Caki2 (cell line): ENCODE measurements at regions not wholly inside any gene's neighbourhood (a gene's known extent, or its start where the extent isn't known, plus 50 kb on each side); places are given as distances from the start of the nearest gene placed in this dataset.
"Not testable (repeated sequence)": the region's sequence is repeated elsewhere in the genome, so short reads cannot be mapped to it uniquely, and the experiment has no call there.

Experiments used
- DNase-seq: peaks from one replicate; pipeline ENCODE4 v3.0.0-alpha.2; 2015; ENCODE audit warnings: low read depth
- in situ Hi-C: cut with HindIII; loops from 2 replicates; pipeline ENCODE4 v1.10.0; 2016; ENCODE audit warnings: low sequenced_read_pairs, low pct_unique_long_range_greater_than_20kb, mixed read lengths

DNA sequence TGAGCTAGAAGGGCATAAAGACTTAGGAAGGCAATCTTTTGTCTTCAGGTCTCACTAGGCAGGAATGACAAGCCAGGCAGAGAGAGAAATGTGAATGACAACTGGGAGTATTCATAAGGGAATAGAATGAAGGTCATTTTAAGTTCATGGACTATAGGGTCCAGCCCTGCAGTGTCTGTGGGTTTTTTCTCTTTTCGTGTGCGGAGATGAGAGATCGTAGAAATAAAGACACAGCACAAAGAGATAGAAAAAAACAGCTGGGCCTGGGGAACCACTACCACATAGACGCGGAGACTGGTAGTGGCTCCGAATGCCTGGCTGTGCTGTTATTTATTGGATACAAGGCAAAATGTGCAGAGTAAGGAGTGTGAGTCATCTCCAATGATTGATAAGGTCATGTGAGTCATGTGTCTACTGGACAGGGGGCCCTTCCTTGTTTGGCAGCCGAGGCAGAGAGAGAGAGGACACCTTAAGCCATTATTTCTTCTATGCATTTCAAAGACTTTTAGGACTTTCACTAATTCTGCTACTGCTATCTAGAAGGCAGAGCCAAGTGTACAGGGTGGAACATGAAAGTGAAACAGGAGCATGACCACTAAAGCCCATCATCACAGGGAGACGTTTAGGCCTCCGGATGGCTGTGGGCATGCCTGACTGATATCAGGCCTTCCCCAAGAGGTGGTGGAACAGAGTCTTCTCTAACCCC, 921.8 kb upstream of the PCDH10 start:
- no peak for DNase-seq
- in situ Hi-C loops = no loop called here

DNA sequence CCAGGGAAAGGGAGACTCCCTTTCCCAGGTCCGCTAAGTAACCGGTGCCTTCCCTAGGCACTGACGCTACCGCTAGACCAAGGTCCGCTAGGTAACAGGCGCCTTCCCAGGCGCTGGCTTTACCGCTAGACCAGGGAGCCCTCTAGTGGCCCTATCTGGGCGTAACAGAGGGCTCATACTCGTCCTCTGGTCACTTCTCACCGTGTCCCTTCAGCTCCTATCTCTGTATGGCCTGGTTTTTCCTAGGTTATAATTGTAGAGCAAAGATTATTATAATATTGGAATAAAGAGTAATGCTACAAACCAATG, 921.3 kb upstream of the PCDH10 start:
- DNase-seq, in situ Hi-C loops: not testable (repeated sequence)

DNA sequence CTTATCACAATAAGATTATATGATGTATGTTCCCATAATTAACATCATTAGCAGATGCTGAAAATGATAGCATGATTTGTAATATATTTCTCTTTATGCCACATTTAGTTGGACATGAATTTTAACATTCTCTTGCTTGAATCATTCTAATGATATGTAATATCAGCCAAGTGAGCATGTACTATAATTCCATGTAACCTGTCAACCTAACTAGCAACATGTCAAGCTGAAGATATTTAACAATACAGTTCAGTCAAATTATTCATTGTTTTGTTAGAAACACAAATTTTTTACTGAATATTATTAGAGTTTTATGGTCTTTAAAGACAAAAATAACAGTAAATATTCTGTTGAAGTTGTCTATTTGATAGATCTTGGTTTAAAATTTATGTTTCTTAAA, 920.4 kb upstream of the PCDH10 start:
- no peak for DNase-seq
- in situ Hi-C loops = no loop called here

DNA sequence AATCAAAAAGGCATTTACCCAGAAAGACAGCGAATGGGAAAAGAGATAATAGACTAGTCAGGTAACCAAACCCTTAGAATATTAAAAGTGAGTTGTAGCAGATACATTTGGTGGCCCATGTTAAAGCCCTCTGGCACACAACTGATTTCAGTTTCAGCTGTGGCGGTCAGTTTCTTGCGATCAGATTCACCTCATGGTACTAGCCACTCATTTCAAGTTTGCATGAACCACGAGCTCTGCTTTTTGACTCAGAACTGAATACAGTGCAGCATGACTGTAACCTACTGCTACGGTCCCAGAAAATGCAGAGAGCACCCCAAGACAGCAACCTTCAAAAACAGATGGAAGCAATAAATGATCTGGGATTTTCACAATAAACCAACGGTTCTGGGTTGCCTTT, 919.1 kb upstream of the PCDH10 start:
- DNase-seq = no peak
- in situ Hi-C loops = no loop called here

DNA sequence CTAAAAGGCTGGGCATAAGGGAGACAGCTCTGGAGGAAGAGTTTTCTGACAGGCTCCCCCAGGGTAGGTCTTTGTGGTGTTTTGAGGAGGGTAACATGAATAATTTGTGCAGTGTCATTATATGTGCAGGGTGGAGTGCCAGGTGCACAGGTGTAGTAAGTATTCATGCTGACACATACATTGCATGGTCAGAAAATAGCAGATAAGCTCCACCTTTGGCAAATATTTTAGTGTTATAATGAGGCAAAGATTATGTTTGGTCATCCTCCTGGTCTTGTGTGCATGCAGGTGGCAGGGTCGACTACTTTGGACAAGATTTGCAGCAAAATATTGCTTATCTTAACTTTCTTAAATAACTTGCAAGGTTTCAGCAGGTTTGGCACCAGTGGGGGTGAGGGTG, 910.4 kb upstream of the PCDH10 start:
- in situ Hi-C loops = no loop called here

DNA sequence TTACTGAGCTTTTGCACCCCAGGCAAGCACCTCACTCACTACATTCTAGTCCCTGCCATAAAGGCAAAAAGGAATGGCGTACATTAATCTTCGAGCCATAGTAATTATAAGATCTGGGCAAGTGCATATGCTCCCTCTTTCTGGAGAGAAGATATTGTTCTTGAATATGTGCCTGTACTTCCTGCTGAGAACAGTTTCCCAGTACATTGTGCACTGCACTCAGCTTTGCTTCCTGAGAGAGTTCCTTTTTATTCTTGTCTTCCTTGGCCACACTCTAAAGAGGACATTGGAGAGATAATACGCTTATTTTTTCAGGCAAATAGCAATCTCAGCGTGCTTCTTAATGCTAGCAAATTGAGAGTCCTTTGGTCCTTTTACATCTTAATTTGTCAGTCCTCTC, 909.0 kb upstream of the PCDH10 start:
- DNase-seq = no peak
- in situ Hi-C loops = no loop called here

More for the DNA sequence above, 910.4 kb upstream of the PCDH10 start:
- DNase-seq = no peak

DNA sequence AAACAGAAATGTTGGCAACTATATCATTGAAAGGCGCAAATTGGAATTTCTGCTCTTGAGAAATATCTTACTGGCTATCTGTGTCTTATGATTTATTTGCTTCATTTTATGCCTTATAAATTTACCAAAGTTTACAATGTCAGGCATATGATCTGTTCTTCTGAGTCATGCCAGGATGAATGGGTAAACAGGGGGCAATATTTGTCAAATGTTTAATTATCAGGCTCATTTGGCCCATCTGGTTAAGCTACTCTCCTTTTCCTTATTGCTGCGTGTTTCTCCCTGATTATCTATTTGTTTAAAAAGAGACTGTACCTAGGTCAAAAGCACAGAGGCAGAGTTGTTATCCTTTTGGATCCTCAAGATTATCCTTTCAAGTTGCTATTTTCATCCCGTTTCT, 903.8 kb upstream of the PCDH10 start:
- no peak for DNase-seq
- in situ Hi-C loops = no loop called here

DNA sequence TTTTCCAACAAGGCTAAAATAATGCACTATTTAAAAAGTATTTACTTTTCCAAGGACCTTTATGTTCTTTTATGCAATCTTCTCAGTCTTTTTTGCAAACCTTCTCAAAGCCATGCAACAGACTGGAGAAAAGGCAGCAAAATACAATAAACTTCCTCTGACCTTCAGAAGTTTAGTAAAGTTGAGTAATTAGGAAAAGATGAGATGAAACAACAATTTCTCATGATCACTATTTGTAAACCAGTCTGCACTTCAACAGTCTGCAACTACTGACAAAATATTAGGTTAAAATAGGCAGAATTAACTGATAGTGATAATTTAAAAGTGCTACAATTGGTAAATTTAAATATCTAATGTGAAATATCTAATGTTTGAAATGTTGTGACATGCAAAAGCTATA, 884.9 kb upstream of the PCDH10 start:
- in situ Hi-C loops = no loop called here
- no peak for DNase-seq

DNA sequence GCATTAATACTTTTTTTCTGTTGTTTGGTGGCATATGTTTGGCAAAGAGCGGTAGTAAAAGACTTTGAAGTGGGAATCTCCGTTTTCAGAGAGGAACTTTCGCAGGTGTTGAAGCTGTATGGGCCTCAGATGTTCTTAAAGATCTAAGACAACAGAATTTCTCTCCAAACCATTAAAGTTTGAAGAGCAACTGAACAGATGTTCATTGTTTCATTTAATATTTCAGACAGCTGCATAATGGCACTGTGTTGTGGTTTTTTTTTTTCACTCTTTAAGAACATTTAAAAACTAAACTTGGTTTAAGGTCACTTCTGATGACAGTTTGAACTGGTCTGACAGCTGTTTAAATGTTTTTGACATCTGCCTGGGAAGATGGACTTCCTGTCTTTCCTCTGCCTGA, 882.7 kb upstream of the PCDH10 start:
- in situ Hi-C loops = no loop called here
- DNase-seq = no peak

DNA sequence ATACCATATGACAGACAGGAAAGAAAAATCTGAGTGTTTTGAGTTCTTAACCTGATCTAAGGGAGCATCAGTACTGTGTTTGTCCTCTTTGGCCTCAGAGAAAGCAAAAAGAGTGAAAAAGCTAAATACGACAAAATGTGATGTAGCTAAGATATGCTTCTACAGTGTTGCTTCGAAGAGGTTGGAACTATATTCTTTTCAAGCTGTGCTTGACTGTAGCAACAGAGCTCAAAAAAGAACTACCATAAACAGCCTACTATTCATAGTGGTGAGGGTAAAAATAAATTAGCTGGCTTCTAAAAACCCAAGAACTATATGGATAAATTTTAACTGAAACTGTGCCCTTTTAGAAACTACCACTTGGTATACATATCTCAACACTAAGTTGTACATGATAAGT, 881.8 kb upstream of the PCDH10 start:
- in situ Hi-C loops = no loop called here
- no peak for DNase-seq

DNA sequence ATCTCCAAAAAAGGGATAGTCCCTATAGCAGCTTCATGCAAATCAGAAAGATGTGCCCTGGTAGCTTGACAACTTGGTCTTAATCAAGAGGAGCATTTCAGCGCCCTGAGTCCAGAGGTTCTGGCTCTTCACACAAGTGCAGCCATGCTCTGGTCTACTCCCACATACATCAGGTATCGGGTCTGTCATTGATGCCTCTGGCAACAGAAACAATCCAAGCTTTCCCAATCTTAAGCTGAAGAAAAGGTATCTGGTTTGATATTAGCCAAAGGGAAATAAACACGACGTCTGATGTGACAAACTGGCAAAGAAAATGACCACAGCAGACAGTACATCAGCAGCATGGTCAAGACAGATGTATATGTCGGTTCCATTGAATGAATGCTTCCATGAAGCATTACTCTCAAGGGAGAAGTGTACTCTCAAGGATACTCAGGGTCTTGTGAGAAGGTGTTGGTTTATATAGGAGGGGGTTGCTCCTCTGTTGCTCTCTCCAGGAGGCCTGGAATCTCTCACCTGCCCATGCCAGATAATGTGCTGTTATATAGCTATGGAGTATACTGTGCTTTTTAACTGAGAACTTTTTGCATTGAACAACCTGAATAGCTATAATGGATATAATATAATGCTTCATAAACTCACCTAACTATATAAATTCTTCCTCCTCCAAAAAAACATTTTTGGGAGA, 879.6 kb upstream of the PCDH10 start:
- DNase-seq = no peak
- in situ Hi-C loops = no loop called here

DNA sequence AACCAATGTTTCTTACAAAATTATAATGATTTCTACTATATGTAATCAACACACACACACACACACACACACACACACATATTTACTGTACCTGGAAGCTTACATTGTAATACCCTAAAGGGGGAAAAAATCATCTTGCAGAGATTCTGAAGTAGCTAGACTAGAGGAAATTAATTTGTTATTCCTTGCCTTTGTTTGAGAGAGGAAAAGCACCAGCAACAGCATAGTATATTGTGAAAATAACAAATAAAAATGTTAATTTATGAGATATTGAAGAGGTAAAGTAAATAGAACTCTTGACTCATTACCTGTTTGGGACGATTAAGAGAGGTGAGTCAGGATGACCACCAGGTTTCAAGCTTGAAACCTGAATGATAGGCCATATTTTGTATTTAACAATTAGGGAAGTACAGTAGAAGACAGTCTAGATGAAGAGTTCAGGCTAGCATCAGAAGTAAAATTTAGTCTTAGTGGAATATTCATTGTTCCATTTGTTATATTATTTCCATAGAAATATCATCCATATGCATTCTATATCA, 873.4 kb upstream of the PCDH10 start:
- in situ Hi-C loops = no loop called here

DNA sequence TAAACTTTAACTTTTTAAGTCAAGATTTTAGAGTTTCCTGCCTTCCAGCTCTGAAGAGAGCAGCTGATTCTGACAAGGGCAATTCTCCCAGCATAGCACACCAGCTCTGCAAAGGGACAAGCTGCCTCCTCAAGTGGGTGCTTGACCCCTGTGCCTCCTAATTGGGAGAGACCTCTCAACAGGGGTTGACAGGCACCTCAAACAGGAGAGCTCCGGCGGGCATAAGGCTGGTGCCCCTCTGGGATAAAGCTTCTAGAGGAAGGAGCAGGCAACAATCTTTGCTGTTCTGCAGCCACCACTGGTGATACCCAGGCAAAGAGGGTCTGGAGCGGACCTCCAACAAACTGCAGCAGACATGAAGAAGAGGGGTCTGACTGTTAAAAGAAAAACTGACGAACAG, 872.9 kb upstream of the PCDH10 start:
- no peak for DNase-seq
- in situ Hi-C loops = no loop called here

More for the DNA sequence above, 873.4 kb upstream of the PCDH10 start:
- no peak for DNase-seq

DNA sequence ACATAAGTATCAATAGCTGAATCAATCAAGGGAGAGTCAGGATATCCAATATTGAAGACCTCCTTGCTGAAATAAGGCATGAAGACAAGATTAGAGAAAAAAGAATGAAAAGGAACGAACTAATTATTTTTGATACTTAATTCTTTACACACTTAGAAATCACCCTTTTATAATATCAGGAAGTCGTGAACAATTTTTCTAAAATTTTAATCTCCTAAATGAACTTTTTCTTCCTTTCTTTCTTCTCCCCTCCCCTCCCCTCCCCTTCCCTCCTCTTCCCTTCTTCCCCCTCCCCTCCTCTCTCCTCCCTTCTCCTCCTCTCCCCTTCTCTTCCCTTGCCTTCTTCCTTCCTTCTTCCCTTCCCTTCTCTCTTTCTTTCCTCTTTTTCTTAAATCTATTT, 872.1 kb upstream of the PCDH10 start:
- in situ Hi-C loops = no loop called here
- DNase-seq = no peak

DNA sequence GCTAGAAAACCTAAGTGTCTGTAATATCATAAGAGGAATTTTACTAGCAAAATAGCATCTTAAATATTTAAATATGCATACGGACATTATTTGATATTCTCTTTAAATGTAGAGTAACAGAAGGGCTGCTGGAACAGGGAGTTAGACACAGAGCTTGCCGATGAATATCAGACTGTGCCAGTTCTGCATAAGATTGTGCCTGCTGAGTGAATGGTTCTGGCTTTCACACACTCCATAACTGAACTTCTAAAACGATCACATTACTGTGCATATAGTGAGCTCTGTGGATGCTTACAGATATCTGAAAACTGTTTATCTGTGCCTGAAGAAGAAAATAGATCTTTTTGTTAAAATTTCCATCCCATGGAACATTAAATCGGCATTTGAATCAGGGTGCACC, 867.4 kb upstream of the PCDH10 start:
- no peak for DNase-seq
- in situ Hi-C loops = no loop called here

DNA sequence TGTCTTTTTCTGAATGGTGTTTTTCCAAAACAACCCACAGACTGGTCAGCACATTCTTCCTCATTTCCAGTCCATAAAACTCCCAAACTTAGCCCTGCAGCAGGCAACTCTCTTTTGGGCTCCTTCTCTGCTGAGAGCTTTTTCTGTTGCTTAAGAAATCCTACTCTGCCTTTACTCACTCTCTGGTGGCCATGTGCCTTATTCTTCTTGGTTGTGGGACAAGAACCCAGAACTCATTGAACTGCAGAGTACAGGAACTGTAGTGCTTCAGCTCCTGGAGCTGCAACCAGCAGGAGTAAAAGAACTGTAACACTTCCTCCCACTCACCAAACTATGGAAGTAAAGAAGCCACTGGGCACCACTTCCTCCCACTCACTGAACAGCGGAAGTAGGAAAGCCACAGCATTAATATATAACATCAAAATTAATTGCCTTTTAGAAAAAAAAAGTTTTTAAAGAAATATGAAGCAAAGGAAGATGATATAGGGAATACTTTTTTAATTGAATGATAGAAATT, 864.1 kb upstream of the PCDH10 start:
- DNase-seq = no peak
- in situ Hi-C loops = no loop called here

DNA sequence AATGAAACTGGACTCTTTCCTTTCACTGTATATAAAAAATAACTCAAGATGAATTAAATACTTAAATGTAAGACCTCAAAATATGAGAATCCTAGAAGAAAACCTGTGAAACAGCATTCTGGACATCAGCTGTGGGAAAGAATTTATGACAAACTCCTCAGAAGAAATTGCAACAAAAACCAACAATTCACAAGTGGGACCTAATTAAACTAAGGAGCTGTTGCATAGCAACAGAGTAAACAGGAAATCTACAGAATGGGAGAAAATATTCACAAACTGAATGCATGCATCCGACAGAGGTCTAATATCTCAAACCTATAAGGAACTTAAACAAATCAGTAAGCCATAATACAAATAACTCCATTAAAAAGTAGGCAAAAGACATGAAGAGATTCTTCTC, 851.7 kb upstream of the PCDH10 start:
- in situ Hi-C loops = no loop called here
- no peak for DNase-seq

DNA sequence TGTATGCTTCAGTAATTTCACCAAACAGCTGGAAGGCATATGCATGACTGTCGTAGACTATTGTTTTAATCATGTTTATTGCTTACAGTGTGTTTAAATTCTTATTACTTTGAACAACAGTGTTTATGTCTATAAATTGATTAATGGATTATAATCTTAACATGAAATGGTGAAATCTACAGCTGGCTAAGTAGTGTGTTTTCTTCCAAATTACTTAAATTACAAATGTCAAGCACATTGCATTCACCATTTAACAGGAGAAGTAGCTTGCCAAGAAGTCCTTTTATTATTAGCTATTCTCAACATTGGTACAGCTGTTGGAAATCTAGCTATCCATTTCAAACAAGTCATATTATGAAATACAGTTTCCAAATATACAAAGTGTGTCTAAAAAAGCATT, 849.3 kb upstream of the PCDH10 start:
- in situ Hi-C loops = no loop called here
- DNase-seq = no peak

DNA sequence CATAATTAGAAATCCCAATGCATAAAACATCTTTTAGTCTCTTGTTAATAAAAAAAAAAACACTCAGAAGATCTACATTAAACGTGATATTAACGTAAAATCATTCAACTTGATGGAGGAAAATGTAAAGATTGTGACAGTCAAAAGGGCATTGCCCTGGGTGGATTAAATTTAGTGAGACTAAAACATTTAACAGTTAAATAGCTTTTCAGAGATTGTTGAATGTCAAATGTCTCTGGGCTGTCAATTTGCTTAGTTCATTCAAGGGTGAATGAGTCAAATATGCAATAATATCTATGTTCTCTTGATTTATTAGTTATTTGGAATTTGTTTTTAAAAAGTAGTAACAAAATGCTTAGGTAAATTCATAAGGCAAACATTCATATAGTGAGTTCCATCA, 836.6 kb upstream of the PCDH10 start:
- DNase-seq = no peak
- in situ Hi-C loops = no loop called here

DNA sequence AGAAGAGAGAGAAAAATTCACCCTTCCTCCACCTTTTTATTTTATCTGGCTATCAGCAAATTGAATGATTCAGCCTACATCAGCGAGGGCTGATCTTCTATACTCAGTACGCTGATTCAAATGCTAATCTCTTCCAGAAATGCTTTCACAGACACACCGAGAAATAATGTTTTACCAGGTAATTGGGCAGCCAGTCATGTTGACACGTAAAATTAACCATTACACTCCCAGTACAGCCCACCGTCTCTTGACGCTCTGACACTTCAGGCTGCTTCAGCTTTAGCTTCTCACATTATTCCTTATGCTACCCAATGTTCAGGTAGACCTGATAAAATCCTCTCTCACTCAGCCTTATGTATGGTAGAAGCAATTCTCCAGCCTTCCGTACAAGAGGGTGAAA, 835.2 kb upstream of the PCDH10 start:
- in situ Hi-C loops = no loop called here
- DNase-seq = no peak
